CD14-positive monocyte (primary cell): ENCODE measurements at regions not wholly inside any gene's neighbourhood (a gene's known extent, or its start where the extent isn't known, plus 50 kb on each side); places are given as distances from the start of the nearest gene placed in this dataset.

Experiments used
- DNase-seq, 3 donors: peaks; one replicate each; pipeline ENCODE4 v3.0.0-alpha.2; 2011 to 2022
- H2AFZ ChIP-seq: 2 replicates; pipeline ENCODE4 v1.6.0; 2012; ENCODE audit warnings: mild to moderate bottlenecking, low read depth, low read length, inconsistent platforms; ENCODE audit not compliant: insufficient read depth, poor library complexity, severe bottlenecking
- H3K27ac ChIP-seq, 2 donors: 1 replicate in 1 of 2; 2 replicates in 1 of 2; pipeline ENCODE4 v1.5.1; 2012 to 2013; ENCODE audit warnings: low read length in 2 of 2, control low read depth in 1 of 2, inconsistent platforms in 1 of 2, low read depth in 1 of 2, mild to moderate bottlenecking in 1 of 2
- H3K27me3 ChIP-seq, 2 donors: one replicate each; pipeline versions ENCODE4 v1.6.0 to v1.6.1; 2011 to 2013; ENCODE audit warnings: low read length in 2 of 2; ENCODE audit not compliant: control insufficient read depth in 2 of 2, insufficient read depth in 2 of 2
- H3K36me3 ChIP-seq, 2 donors: replicated peaks in 1 of 2; 1 replicate in 1 of 2; 2 replicates in 1 of 2; pipeline versions ENCODE4 v1.5.1 to v1.6.1; 2012 to 2013; ENCODE audit warnings: low read length in 2 of 2, control low read depth in 1 of 2, inconsistent platforms in 1 of 2, mild to moderate bottlenecking in 1 of 2; ENCODE audit not compliant: insufficient read depth in 2 of 2, control insufficient read depth in 1 of 2
- H3K4me1 ChIP-seq, 2 donors: 1 replicate in 1 of 2; 2 replicates in 1 of 2; pipeline versions ENCODE4 v1.5.1 to v1.6.1; 2012 to 2013; ENCODE audit warnings: low read length in 2 of 2, control low read depth in 1 of 2, inconsistent platforms in 1 of 2, mild to moderate bottlenecking in 1 of 2, moderate library complexity in 1 of 2; ENCODE audit not compliant: insufficient read depth in 2 of 2, control insufficient read depth in 1 of 2
- H3K4me2 ChIP-seq: replicated peaks from 2 replicates; pipeline ENCODE3; 2012; ENCODE audit warnings: low read length, moderate library complexity, mild to moderate bottlenecking; ENCODE audit not compliant: poor library complexity, severe bottlenecking; ENCODE audit errors: extremely low read depth
- H3K4me3 ChIP-seq, 3 experiments: fragments of 200-600 bp in 1 of 3; sonication (generic) in 1 of 3; replicated peaks in 1 of 3; 1 replicate in 2 of 3; 2 replicates in 1 of 3; pipeline ENCODE4 v1.5.1; 2011 to 2013; ENCODE audit warnings: low read length in 3 of 3, mild to moderate bottlenecking in 3 of 3, control low read depth in 2 of 3, low read depth in 2 of 3, inconsistent platforms in 1 of 3, moderate library complexity in 1 of 3
- H3K79me2 ChIP-seq: 2 replicates; pipeline ENCODE4 v1.6.0; 2012; ENCODE audit warnings: mild to moderate bottlenecking, control low read depth, inconsistent platforms, low read length, moderate library complexity; ENCODE audit not compliant: insufficient read depth
- H3K9ac ChIP-seq: 2 replicates; pipeline ENCODE4 v1.6.0; 2017; ENCODE audit warnings: low read length, mild to moderate bottlenecking; ENCODE audit not compliant: insufficient read depth, poor library complexity, severe bottlenecking
- H3K9me3 ChIP-seq, 2 donors: replicated peaks in 1 of 2; 1 replicate in 1 of 2; 2 replicates in 1 of 2; pipeline versions ENCODE4 v1.5.1 to v1.6.1; 2012 to 2013; ENCODE audit warnings: low read length in 2 of 2, control low read depth in 1 of 2; ENCODE audit not compliant: control insufficient read depth in 1 of 2, insufficient read depth in 1 of 2
- H4K20me1 ChIP-seq: 2 replicates; pipeline ENCODE4 v1.6.0; 2012; ENCODE audit warnings: mild to moderate bottlenecking, low read length, control low read depth, moderate library complexity; ENCODE audit not compliant: insufficient read depth
- H3K27ac Mint-ChIP-seq, 7 donors: one replicate each; pipeline ENCODE4 v1.8.0; 2020; ENCODE audit warnings: mild to moderate bottlenecking in 7 of 7, mixed read lengths in 7 of 7, moderate library complexity in 6 of 7, inconsistent platforms in 2 of 7
- H3K27me3 Mint-ChIP-seq, 3 donors: one replicate each; pipeline ENCODE4 v1.8.0; 2021 to 2022; ENCODE audit warnings: low read depth in 3 of 3, mild to moderate bottlenecking in 3 of 3, mixed read lengths in 3 of 3, moderate library complexity in 3 of 3, inconsistent platforms in 1 of 3
- H3K36me3 Mint-ChIP-seq, 2 donors: one replicate each; pipeline ENCODE4 v1.8.0; 2020; ENCODE audit warnings: mixed read lengths in 2 of 2, inconsistent platforms in 1 of 2, mild to moderate bottlenecking in 1 of 2
- H3K4me1 Mint-ChIP-seq: one replicate; pipeline ENCODE4 v1.8.0; 2020; ENCODE audit warnings: mild to moderate bottlenecking, mixed read lengths
- H3K4me3 Mint-ChIP-seq, 2 donors: one replicate each; pipeline ENCODE4 v1.8.0; 2020; ENCODE audit warnings: mild to moderate bottlenecking in 2 of 2, mixed read lengths in 2 of 2, moderate library complexity in 1 of 2
- H3K9me3 Mint-ChIP-seq, 7 donors: one replicate each; pipeline ENCODE4 v1.8.0; 2020 to 2022; ENCODE audit warnings: mixed read lengths in 7 of 7, mild to moderate bottlenecking in 6 of 7, moderate library complexity in 6 of 7, inconsistent platforms in 2 of 7
- CTCF ChIP-seq: fragments of 200-600 bp; IDR thresholded peaks from one replicate; pipeline ENCODE4 v1.8.0; 2022; ENCODE audit warnings: antibody characterized with exemption, mild to moderate bottlenecking
- WGBS: methylation state at CpG from one replicate; pipeline ENCODE4 v1.1.5; 2013; ENCODE audit warnings: missing lambda C conversion rate; ENCODE audit not compliant: insufficient coverage; 5-methylcytosine and 5-hydroxymethylcytosine counted together
- intact Hi-C, 2 donors: fragments of 100-400 bp; cut with micrococcal nuclease; formaldehyde crosslinking; loops; one replicate each; pipeline versions ENCODE4 v1.15.0 to v1.15.1; 2023

GRCh38 chr5:106163233-106163632, 1507.5 kb downstream of the EFNA5 start:
- H3K79me2 ChIP-seq: no peaks in the 10 kb centered on the region
- Mint-ChIP-seq H3K9me3 (peaks cover 0 to 9% (median 3%) of the 10 kb centered on the region in 7 donors), H3K4me3 (no peak overlapping the region), H3K36me3 (no peaks in the 10 kb centered on the region), H3K4me1 (no peaks in the 10 kb centered on the region), H3K27ac (no peak overlapping the region), H3K27me3 (no peaks in the 10 kb centered on the region)
- intact Hi-C loops: no loop called here
- H3K9me3 ChIP-seq: peaks cover 0 to 9% of the 10 kb centered on the region in 2 donors
- no peaks in the 10 kb centered on the region for H3K36me3 ChIP-seq
- H3K4me2 ChIP-seq: no peak overlapping the region
- H3K9ac ChIP-seq: no peak overlapping the region
- H3K4me3 ChIP-seq: no peak overlapping the region
- H3K27ac ChIP-seq: no peak overlapping the region
- DNase-seq: no peak
- WGBS: 91% methylated on average over 10 of the region's 12 CpGs
- TF ChIP-seq CTCF: no peak
- no peaks in the 10 kb centered on the region for H3K27me3 ChIP-seq
- H4K20me1 ChIP-seq: no peaks in the 10 kb centered on the region
- H2AFZ ChIP-seq: no peak overlapping the region
- H3K4me1 ChIP-seq: no peaks in the 10 kb centered on the region

GRCh38 chr5:106159616-106160015, 1511.1 kb downstream of the EFNA5 start:
- Mint-ChIP-seq H3K27ac (no peak overlapping the region), H3K27me3 (no peaks in the 10 kb centered on the region), H3K9me3 (peaks cover 2 to 12% (median 5%) of the 10 kb centered on the region in 7 donors), H3K36me3 (no peaks in the 10 kb centered on the region), H3K4me3 (no peak overlapping the region), H3K4me1 (no peaks in the 10 kb centered on the region)
- Histone ChIP-seq H3K4me2 (no peak overlapping the region), H4K20me1 (no peaks in the 10 kb centered on the region), H3K27ac (no peak overlapping the region), H3K36me3 (no peaks in the 10 kb centered on the region), H3K4me1 (no peaks in the 10 kb centered on the region), H3K27me3 (no peaks in the 10 kb centered on the region), H2AFZ (no peak overlapping the region), H3K4me3 (no peak overlapping the region), H3K9ac (no peak overlapping the region), H3K9me3 (peaks cover 0 to 14% of the 10 kb centered on the region in 2 donors), H3K79me2 (no peaks in the 10 kb centered on the region)
- WGBS: no CpG with 5 or more reads among the region's 2 CpGs
- DNase-seq: no peak
- TF ChIP-seq CTCF: no peak
- intact Hi-C loops: no loop called here
